HUES6 (cell line): ENCODE measurements at regions not wholly inside any gene's neighbourhood (a gene's known extent, or its start where the extent isn't known, plus 50 kb on each side); places are given as distances from the start of the nearest gene placed in this dataset.

Source experiments
- H3K27ac ChIP-seq: 2 replicates; pipeline ENCODE4 v1.7.0; 2013; ENCODE audit warnings: low read depth, mild to moderate bottlenecking, low read length, inconsistent platforms
- H3K27me3 ChIP-seq: 2 replicates; pipeline ENCODE4 v1.6.1; 2013; ENCODE audit warnings: low read length; ENCODE audit not compliant: control insufficient read depth, insufficient read depth
- H3K36me3 ChIP-seq: 2 replicates; pipeline ENCODE4 v1.6.1; 2013; ENCODE audit warnings: low read length; ENCODE audit not compliant: control insufficient read depth, insufficient read depth
- H3K4me1 ChIP-seq: 2 replicates; pipeline ENCODE4 v1.6.1; 2013; ENCODE audit warnings: low read length; ENCODE audit not compliant: control insufficient read depth, insufficient read depth
- H3K4me3 ChIP-seq: 2 replicates; pipeline ENCODE4 v1.5.1; 2013; ENCODE audit warnings: low read depth, low read length
- H3K9ac ChIP-seq: one replicate; pipeline ENCODE4 v1.6.1; 2013; ENCODE audit warnings: mild to moderate bottlenecking, low read length
- H3K9me3 ChIP-seq: 2 replicates; pipeline ENCODE4 v1.6.1; 2013; ENCODE audit warnings: low read depth, low read length; ENCODE audit not compliant: control insufficient read depth, insufficient read depth

DNA sequence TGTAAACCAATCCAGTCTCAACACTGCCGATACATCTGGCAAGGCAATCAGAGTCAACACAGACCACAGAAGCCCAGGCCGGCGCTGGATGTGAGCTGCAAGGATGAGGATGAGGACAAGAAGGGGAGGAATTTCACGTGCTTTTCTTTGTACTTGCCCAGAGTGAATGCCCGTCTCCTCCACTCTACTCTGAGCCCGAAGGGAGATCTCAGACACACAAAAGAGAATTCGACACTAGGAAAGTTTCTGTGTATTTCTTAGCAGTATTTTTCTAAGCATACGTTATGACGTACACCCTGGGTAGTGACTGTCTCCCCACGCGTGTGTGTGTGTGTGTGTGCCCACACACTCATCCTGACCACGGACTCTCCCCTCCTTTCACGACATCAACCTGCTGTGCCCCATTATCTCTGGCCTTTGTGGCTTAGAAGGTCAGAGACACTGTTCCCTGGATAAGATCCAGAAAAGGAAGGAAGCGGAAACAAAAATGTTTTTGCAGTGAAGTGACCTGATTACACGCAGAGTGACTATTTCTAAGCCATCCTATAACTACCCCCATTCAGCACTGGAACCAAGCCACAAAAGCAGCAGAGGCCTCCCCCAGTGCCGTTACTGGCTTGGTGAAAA is 227.3 kb upstream of the DAPK1 start:
- H3K27ac ChIP-seq: no peak overlapping the region

DNA sequence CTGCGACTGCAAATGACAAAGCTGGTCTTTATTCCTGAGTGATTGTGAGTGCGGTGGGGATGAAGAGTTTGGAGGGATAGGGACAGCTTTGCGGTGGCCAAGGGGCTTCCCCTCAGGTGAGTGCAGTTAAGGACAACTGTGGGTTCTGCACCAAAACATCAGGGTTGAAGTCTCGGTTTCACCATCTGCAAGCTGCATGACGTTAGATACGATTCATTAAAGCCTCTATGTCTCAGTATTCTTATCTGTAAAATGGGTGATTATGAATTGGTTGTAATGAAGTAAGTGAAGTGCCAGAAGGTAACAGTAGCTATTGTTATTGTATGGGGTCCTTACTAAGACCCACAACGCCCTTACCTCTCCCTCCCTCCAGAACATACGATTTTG is 226.8 kb upstream of the DAPK1 start:
- no peak overlapping the region for H3K4me3 ChIP-seq
- no peaks in the 10 kb centered on the region for H3K27me3 ChIP-seq
- no peak overlapping the region for H3K27ac ChIP-seq

More for the DNA sequence above, 227.3 kb upstream of the DAPK1 start:
- Histone ChIP-seq H3K36me3 (no peaks in the 10 kb centered on the region), H3K9ac (no peak overlapping the region), H3K27me3 (no peaks in the 10 kb centered on the region), H3K9me3 (peaks cover 7% of the 10 kb centered on the region; the same call in 1 of the 2 replicates), H3K4me1 (no peaks in the 10 kb centered on the region), H3K4me3 (no peak overlapping the region)

DNA sequence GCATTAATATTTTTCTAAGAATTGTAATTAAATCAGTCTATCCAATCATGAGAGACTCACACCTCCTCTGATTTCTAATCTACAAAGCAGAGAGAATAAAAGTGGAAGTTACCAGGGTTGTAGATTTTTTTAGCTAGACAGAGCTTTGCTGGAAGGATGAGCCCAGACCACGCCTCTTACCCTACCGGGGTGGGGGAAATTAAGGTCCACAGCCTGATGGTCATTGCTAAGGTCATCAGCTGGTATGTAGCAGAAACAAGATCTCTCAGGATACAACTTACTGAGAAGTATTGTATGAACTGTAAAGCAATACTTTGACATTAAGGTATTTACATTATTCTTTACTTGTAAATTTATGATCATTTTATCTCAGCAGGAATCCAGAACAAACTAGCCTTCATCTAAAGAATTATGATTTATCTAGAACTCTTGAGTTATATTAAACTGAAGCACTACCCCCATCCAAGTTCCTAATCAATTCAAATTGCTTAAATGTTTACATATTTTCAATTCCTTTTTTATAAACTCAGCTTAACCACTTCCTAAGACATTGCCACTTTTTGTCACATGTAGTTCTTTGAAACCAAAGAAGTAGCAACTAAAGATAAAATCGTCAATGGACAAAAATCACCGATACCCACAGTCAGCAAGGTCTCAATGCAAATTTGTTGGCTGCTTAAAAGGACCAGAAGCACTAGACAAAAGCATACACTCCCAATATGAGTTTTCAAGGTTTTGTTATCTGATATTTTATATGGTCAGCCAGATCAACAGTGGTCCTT is 225.8 kb upstream of the DAPK1 start:
- Histone ChIP-seq H3K4me1 (no peaks in the 10 kb centered on the region), H3K9ac (no peak overlapping the region), H3K4me3 (no peak overlapping the region), H3K36me3 (no peaks in the 10 kb centered on the region), H3K9me3 (no peaks in the 10 kb centered on the region), H3K27ac (no peak overlapping the region), H3K27me3 (no peaks in the 10 kb centered on the region)

More for the DNA sequence above, 226.8 kb upstream of the DAPK1 start:
- Histone ChIP-seq H3K4me1 (no peaks in the 10 kb centered on the region), H3K36me3 (no peaks in the 10 kb centered on the region), H3K9me3 (peaks cover 7% of the 10 kb centered on the region; the same call in 1 of the 2 replicates), H3K9ac (no peak overlapping the region)

DNA sequence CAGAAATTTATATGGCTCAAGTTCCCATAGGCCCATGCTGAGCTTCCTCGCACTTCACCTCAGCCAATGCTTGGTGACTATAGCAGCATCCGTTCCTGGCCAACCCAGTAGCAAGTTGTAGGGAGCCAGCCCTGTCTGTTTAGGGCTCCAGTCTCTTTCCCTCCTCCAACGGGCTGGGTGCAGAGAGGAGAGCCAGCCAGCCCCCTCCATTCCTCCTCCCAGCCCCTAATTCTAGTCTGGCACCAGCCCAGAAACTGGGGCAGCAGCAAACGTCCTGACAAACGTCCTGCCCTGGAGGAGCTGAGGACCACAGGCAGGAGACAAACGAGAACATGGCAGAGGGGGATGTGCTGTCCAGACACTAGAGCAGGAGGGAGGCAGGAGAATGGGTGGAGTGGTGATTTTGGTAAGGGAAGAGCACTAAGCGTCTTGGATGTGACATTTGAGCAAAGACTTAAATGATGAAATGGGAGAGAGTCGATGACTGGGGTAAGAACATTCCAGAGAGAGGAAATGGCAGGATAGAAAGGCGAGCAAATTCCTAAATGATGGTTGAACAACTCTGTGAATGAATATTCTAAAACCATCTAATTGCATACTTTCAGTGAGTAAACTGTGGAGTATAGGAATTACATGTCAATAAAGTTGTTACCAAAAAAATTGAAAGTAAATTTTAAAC is 222.5 kb upstream of the DAPK1 start:
- Histone ChIP-seq H3K9me3 (no peaks in the 10 kb centered on the region), H3K36me3 (no peaks in the 10 kb centered on the region), H3K4me3 (no peak overlapping the region), H3K27me3 (no peaks in the 10 kb centered on the region), H3K27ac (no peak overlapping the region), H3K4me1 (no peaks in the 10 kb centered on the region), H3K9ac (no peak overlapping the region)

GRCh38 chr9:87276327-87276841 is 221.3 kb upstream of the DAPK1 start:
- Histone ChIP-seq H3K27ac (no peak overlapping the region), H3K36me3 (no peaks in the 10 kb centered on the region), H3K9me3 (no peaks in the 10 kb centered on the region), H3K27me3 (no peaks in the 10 kb centered on the region), H3K4me1 (no peaks in the 10 kb centered on the region), H3K4me3 (no peak overlapping the region), H3K9ac (no peak overlapping the region)

DNA sequence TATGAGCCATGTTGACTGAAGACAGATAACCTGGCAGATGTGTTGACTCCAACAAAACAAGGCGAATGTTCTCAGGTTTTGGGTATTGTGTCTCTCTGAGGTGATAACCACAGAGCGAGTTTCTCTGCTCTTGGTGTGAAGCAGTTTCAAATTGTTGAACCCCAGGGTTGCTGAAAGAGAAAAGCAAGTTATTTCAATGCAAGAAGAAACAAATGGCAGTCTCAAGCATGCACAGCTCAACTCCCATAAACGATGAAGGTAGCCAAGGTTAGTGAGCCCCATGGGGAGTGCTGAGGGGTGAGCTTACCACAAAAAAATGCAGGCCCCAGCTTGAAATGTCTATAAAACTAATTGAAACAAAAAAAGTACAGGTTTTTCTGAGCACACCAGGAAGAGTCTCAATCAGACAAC is 220.8 kb upstream of the DAPK1 start:
- Histone ChIP-seq H3K27me3 (no peaks in the 10 kb centered on the region), H3K9me3 (no peaks in the 10 kb centered on the region), H3K27ac (no peak overlapping the region), H3K4me3 (no peak overlapping the region), H3K36me3 (no peaks in the 10 kb centered on the region), H3K9ac (no peak overlapping the region), H3K4me1 (no peaks in the 10 kb centered on the region)

- Histone ChIP-seq H3K4me1 (no peaks in the 10 kb centered on the region), H3K9me3 (no peaks in the 10 kb centered on the region), H3K36me3 (no peaks in the 10 kb centered on the region), H3K4me3 (no peak overlapping the region), H3K9ac (no peak overlapping the region), H3K27me3 (no peaks in the 10 kb centered on the region), H3K27ac (no peak overlapping the region)
These were observed 220.3 kb upstream of the DAPK1 start for GRCh38 chr9:87277346-87277745.

GRCh38 chr9:87278971-87279733 is 218.5 kb upstream of the DAPK1 start:
- Histone ChIP-seq H3K4me3 (no peak overlapping the region), H3K9me3 (no peaks in the 10 kb centered on the region), H3K27me3 (no peaks in the 10 kb centered on the region), H3K27ac (no peak overlapping the region), H3K9ac (no peak overlapping the region), H3K36me3 (no peaks in the 10 kb centered on the region), H3K4me1 (no peaks in the 10 kb centered on the region)

GRCh38 chr9:87280421-87280820 is 217.2 kb upstream of the DAPK1 start:
- Histone ChIP-seq H3K27ac (no peak overlapping the region), H3K9ac (no peak overlapping the region), H3K27me3 (no peaks in the 10 kb centered on the region), H3K4me3 (no peak overlapping the region), H3K9me3 (no peaks in the 10 kb centered on the region), H3K4me1 (no peaks in the 10 kb centered on the region), H3K36me3 (no peaks in the 10 kb centered on the region)

- H3K27ac ChIP-seq: no peak overlapping the region
- H3K4me3 ChIP-seq: no peak overlapping the region
- no peaks in the 10 kb centered on the region for H3K27me3 ChIP-seq
- no peaks in the 10 kb centered on the region for H3K36me3 ChIP-seq
- H3K9me3 ChIP-seq: no peaks in the 10 kb centered on the region
- no peaks in the 10 kb centered on the region for H3K4me1 ChIP-seq
- H3K9ac ChIP-seq: no peak overlapping the region
These were observed 215.1 kb upstream of the DAPK1 start for GRCh38 chr9:87282538-87282937.
